A673 (cell line): ENCODE measurements at regions not wholly inside any gene's neighbourhood (a gene's known extent, or its start where the extent isn't known, plus 50 kb on each side); places are given as distances from the start of the nearest gene placed in this dataset.

Experiments
- BruUV-seq: library from RNA; stranded (reverse); fragments of 400-500 nt; replicated peaks from 2 replicates; lab custom pipeline; 2021; lab: Mats Ljungman, UMichigan
- CTCF ChIA-PET: fragments of 300-600 bp; sonication (Branson Sonifier 250); formaldehyde crosslinking; loops from one replicate; lab custom pipeline; 2022; ENCODE audit warnings: antibody characterized with exemption; lab: Charles Lee
- POLR2A ChIA-PET: fragments of 300-600 bp; sonication (Branson Sonifier 250); formaldehyde crosslinking; loops from one replicate; lab custom pipeline; 2022; ENCODE audit warnings: antibody characterized with exemption; ENCODE audit not compliant: low non-redundant PET; lab: Charles Lee
- DNase-seq: peaks from one replicate; pipeline ENCODE4 v3.0.0-alpha.2; 2015; ENCODE audit warnings: low spot score
- H3K27ac ChIP-seq: fragments of 200-600 bp; sonication (generic); 2 replicates; pipeline ENCODE4 v1.5.1; 2016; ENCODE audit warnings: mixed run types, low read depth, mild to moderate bottlenecking, mixed read lengths, antibody characterized with exemption, low read length; ENCODE audit not compliant: poor library complexity, severe bottlenecking
- H3K27me3 ChIP-seq: fragments of 200-600 bp; sonication (generic); replicated peaks from 2 replicates; pipeline ENCODE4 v1.6.1; 2017; ENCODE audit warnings: mixed run types, low read depth, mild to moderate bottlenecking, mixed read lengths, antibody characterized with exemption, low read length; ENCODE audit not compliant: insufficient read depth, poor library complexity
- H3K36me3 ChIP-seq: fragments of 200-600 bp; sonication (generic); 2 replicates; pipeline ENCODE4 v1.6.1; 2016; ENCODE audit warnings: mixed run types, mild to moderate bottlenecking, mixed read lengths, antibody characterized with exemption, low read length; ENCODE audit not compliant: insufficient read depth, poor library complexity, severe bottlenecking
- H3K4me1 ChIP-seq: fragments of 200-600 bp; sonication (generic); 2 replicates; pipeline ENCODE4 v1.6.1; 2017; ENCODE audit warnings: mixed run types, mild to moderate bottlenecking, mixed read lengths, antibody characterized with exemption, low read length; ENCODE audit not compliant: insufficient read depth, poor library complexity, severe bottlenecking
- H3K4me3 ChIP-seq: fragments of 200-600 bp; sonication (generic); 2 replicates; pipeline ENCODE4 v1.5.1; 2016; ENCODE audit warnings: low read depth, mixed run types, mild to moderate bottlenecking, mixed read lengths, low read length; ENCODE audit not compliant: poor library complexity, severe bottlenecking
- H3K9me3 ChIP-seq: fragments of 200-600 bp; sonication (generic); 2 replicates; pipeline ENCODE4 v1.6.1; 2016; ENCODE audit warnings: mixed run types, low read depth, mild to moderate bottlenecking, mixed read lengths, antibody characterized with exemption, low read length; ENCODE audit not compliant: poor library complexity, severe bottlenecking
- EZH2 ChIP-seq: fragments of 200-600 bp; sonication (generic); IDR thresholded peaks from 2 replicates; pipeline ENCODE4 v1.6.1; 2017; ENCODE audit warnings: borderline replicate concordance, low read depth, mild to moderate bottlenecking, mixed read lengths, antibody characterized with exemption, low read length; ENCODE audit not compliant: poor library complexity, severe bottlenecking
- intact Hi-C: fragments of 100-400 bp; cut with micrococcal nuclease; formaldehyde crosslinking; loops from one replicate; pipeline ENCODE4 v1.10.0; 2022; ENCODE audit not compliant: unreplicated experiment
- TF ChIP-seq, protein P1 (sequence below): fragments of 300-800, 200-600 bp; sonication (generic); conservative IDR thresholded peaks from 2 replicates; pipeline ENCODE4 v1.5.1; 2017; ENCODE audit warnings: low read depth, mild to moderate bottlenecking, antibody characterized with exemption, low read length, moderate library complexity, mixed read lengths

DNA sequence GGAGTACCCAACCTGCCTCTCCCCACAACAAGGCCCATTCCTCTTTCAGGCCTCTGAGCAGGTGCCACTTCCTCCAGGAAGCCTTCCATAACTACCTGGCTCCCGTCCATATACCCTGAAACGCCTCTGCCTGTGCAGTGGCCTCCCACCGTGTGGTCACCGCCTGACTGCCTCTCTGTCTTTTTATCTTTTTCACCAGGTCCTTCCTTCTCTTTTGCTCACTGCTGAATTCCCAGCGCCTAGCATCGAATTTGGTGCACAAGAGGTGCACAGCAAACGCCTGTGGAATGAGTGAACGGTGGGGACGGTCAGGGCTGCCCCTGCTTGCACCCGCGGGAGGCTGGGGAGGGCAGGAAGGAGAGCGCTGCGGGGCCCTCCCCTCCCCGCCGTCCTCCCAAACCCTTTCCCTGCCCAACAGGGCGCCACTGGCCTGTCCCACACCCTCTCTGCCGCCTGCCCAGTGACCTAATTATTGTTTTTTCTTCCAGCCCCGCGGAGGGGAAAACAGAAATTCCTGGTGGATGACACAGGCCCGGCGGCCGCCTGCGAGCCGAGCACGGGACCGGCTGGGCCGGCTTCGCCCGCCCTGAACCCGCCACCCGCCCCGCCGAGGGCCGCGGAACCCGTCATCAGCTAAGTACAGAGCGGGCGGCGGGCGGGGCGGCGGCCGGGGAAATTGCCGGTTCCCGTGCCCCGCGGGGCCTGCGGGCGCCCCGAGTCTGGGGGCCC lies 140.1 kb downstream of the SMAD6 start:
- ChIA-PET POLR2A (no interaction called here), CTCF (no interaction called here)
- peaks cover 3% of the 10 kb centered on the region for H3K4me1 ChIP-seq
- TF ChIP-seq EZH2, result no peak
- TF ChIP-seq, protein P1, sequence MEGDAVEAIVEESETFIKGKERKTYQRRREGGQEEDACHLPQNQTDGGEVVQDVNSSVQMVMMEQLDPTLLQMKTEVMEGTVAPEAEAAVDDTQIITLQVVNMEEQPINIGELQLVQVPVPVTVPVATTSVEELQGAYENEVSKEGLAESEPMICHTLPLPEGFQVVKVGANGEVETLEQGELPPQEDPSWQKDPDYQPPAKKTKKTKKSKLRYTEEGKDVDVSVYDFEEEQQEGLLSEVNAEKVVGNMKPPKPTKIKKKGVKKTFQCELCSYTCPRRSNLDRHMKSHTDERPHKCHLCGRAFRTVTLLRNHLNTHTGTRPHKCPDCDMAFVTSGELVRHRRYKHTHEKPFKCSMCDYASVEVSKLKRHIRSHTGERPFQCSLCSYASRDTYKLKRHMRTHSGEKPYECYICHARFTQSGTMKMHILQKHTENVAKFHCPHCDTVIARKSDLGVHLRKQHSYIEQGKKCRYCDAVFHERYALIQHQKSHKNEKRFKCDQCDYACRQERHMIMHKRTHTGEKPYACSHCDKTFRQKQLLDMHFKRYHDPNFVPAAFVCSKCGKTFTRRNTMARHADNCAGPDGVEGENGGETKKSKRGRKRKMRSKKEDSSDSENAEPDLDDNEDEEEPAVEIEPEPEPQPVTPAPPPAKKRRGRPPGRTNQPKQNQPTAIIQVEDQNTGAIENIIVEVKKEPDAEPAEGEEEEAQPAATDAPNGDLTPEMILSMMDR, result no peak
- H3K27ac ChIP-seq, result no peak overlapping the region
- H3K36me3 ChIP-seq, result no peaks in the 10 kb centered on the region
- H3K27me3 ChIP-seq, result no peaks in the 10 kb centered on the region
- DNase-seq, result no peak
- intact Hi-C loops, result no loop called here
- no peaks in the 10 kb centered on the region for H3K9me3 ChIP-seq
- no TSS peak for BruUV-seq
- H3K4me3 ChIP-seq, result peak overlapping the region; percentile 43

DNA sequence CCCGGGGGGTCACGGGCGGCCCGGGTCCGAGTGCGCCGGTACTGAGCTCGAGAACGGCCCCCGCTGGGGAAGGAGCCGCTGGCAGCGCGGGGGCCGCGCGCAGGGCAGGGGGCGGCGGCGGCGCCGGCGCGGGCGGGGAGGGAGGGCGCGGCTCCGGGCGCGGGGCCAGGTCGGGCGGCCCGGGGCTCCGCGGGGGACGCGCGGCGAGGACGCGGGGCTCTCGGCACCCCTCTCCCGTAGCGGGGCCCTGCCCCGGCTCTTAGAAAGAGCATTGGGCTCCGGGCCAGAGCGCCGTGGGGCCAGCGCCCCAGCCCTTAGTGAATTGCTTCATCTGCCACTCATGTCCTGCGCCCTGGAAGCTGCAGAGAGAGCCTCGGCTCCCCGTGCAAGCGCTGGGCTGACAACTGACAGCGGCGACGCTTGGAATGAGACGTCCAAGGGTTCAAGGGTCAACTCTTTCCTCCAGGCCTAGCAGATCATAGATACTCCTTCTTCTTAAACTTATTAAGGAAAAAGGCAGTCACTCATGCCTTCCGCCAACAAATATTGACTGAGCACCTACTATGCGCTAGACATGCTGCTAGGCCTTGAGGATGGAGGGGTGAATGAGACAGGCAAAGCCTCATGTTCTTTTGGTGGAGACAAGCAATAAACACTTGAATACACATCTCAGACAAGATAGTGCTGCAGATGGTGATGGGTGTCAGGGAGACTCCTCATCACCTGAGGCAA lies 140.8 kb downstream of the SMAD6 start:
- Histone ChIP-seq H3K4me1 (peaks cover 3% of the 10 kb centered on the region), H3K4me3 (peak overlapping the region; percentile 43), H3K27ac (no peak overlapping the region), H3K27me3 (no peaks in the 10 kb centered on the region), H3K36me3 (no peaks in the 10 kb centered on the region), H3K9me3 (no peaks in the 10 kb centered on the region)
- CTCF ChIA-PET, result no interaction called here
- BruUV-seq, result no TSS peak
- TF ChIP-seq, protein P1, result no peak
- no peak for TF ChIP-seq EZH2
- intact Hi-C loops, result no loop called here
- POLR2A ChIA-PET, result no interaction called here
- peak; percentile 49 for DNase-seq

DNA sequence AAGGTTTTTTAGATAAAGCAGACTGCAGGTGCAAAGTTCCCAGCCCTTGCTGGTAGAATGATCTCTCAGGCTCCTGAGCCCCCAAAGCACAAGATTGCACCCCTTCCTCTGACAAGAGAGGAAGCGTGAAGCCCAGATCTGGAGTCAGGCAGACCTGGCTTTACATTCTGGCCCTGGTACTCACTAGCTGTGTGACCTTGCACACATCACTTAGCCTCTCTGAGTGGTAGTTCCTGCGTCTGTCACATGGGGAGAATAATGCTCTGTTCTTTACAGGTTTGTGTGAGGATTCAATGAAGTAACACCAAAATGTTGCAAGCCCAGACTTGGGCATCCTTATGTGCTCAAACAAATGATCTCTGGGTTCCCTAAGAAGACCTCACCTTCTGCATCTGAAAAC lies 141.5 kb downstream of the SMAD6 start:
- no peak for DNase-seq
- no peak overlapping the region for H3K4me3 ChIP-seq
- H3K36me3 ChIP-seq, result no peaks in the 10 kb centered on the region
- CTCF ChIA-PET, result no interaction called here
- no peak overlapping the region for H3K27ac ChIP-seq
- TF ChIP-seq EZH2, result no peak
- TF ChIP-seq, protein P1, result no peak
- H3K27me3 ChIP-seq, result no peaks in the 10 kb centered on the region
- H3K9me3 ChIP-seq, result no peaks in the 10 kb centered on the region
- no TSS peak for BruUV-seq
- POLR2A ChIA-PET, result no interaction called here
- H3K4me1 ChIP-seq, result peaks cover 3% of the 10 kb centered on the region
- intact Hi-C loops, result no loop called here
